NCI-H345 treated with DMSO at 0.1 percent for 48 hours (cell line): ENCODE measurements at regions not wholly inside any gene's neighbourhood (a gene's known extent, or its start where the extent isn't known, plus 50 kb on each side); places are given as distances from the start of the nearest gene placed in this dataset.
"Not testable (repeated sequence)": the region's sequence is repeated elsewhere in the genome, so short reads cannot be mapped to it uniquely, and the experiment has no call there.

Experiments used
- DNase-seq: peaks from one replicate; lab custom pipeline; 2025; ENCODE audit not compliant: unreplicated experiment; lab: John Stamatoyannopoulos, UW

GRCh38 chr10:78231939-78232338, 198.3 kb downstream of the RPS24 start:
- DNase-seq = no peak

- DNase-seq = no peak
Measured at GRCh38 chr10:78236416-78237015, 202.9 kb downstream of the RPS24 start.

GRCh38 chr10:78237951-78238350, 204.3 kb downstream of the RPS24 start:
- not testable (repeated sequence) for DNase-seq

- DNase-seq = no peak
Measured at GRCh38 chr10:78247266-78247665, 213.6 kb downstream of the RPS24 start.

GRCh38 chr10:78247821-78248220, 214.2 kb downstream of the RPS24 start:
- no peak for DNase-seq

GRCh38 chr10:78248651-78249464, 215.2 kb downstream of the RPS24 start:
- no peak for DNase-seq

- no peak for DNase-seq
Measured at GRCh38 chr10:78249690-78250089, 216.0 kb downstream of the RPS24 start.

- DNase-seq = no peak
Measured at GRCh38 chr10:78250313-78251015, 216.8 kb downstream of the RPS24 start.

- DNase-seq = no peak
Measured at GRCh38 chr10:78251016-78251385, 217.3 kb downstream of the RPS24 start.

GRCh38 chr10:78252286-78252685, 218.6 kb downstream of the RPS24 start:
- DNase-seq = no peak

- no peak for DNase-seq
Measured at GRCh38 chr10:78253063-78253853, 219.6 kb downstream of the RPS24 start.

GRCh38 chr10:78254013-78254412, 220.3 kb downstream of the RPS24 start:
- DNase-seq = no peak

GRCh38 chr10:78255214-78255613, 221.6 kb downstream of the RPS24 start:
- DNase-seq = no peak

- DNase-seq = no peak
Measured at GRCh38 chr10:78255796-78256638, 222.4 kb downstream of the RPS24 start.

GRCh38 chr10:78258323-78259030, 224.8 kb downstream of the RPS24 start:
- DNase-seq = no peak

- DNase-seq = no peak
Measured at GRCh38 chr10:78259391-78259790, 225.7 kb downstream of the RPS24 start.

- DNase-seq = no peak
Measured at GRCh38 chr10:78260141-78260540, 226.5 kb downstream of the RPS24 start.

GRCh38 chr10:78260680-78261079, 227.0 kb downstream of the RPS24 start:
- DNase-seq = no peak

GRCh38 chr10:78261291-78261690, 227.6 kb downstream of the RPS24 start:
- no peak for DNase-seq

GRCh38 chr10:78262860-78263259, 229.2 kb downstream of the RPS24 start:
- DNase-seq = no peak
